Heart left ventricle (tissue), 16 donors: ENCODE measurements at regions not wholly inside any gene's neighbourhood (a gene's known extent, or its start where the extent isn't known, plus 50 kb on each side); places are given as distances from the start of the nearest gene placed in this dataset.
A peak's percentile ranks its signal among the peaks of the same experiment; 100 is the strongest.

Source experiments
- ATAC-seq, 4 donors: fragments of 200-7000 bp; cut with Tn5 transposase; one replicate each; pipeline ENCODE4 v1.9.1; 2020 to 2022; ENCODE audit warnings: moderate library complexity in 4 of 4, mild to moderate bottlenecking in 3 of 4, moderate number of reproducible peaks in 1 of 4
- DNase-seq, 5 donors: peaks; one replicate each; pipeline ENCODE4 v3.0.0-alpha.2; 2020
- H3K27ac ChIP-seq, 12 donors: fragments of 200-600 bp; sonication (generic) in 4 of 12; one replicate each; pipeline versions ENCODE4 v1.5.0 to v1.8.0; 2016 to 2022; ENCODE audit warnings: mild to moderate bottlenecking in 2 of 12
- H3K27me3 ChIP-seq, 9 donors: fragments of 200-600 bp; sonication (generic) in 2 of 9; one replicate each; pipeline versions ENCODE4 v1.5.1 to v1.8.0; 2016 to 2022; ENCODE audit warnings: mild to moderate bottlenecking in 3 of 9
- H3K36me3 ChIP-seq, 9 donors: fragments of 200-600 bp; sonication (generic) in 2 of 9; one replicate each; pipeline versions ENCODE4 v1.5.0 to v1.8.0; 2018 to 2022; ENCODE audit warnings: mild to moderate bottlenecking in 2 of 9
- H3K4me1 ChIP-seq, 12 donors: fragments of 200-600 bp; sonication (generic) in 4 of 12; one replicate each; pipeline versions ENCODE4 v1.5.0 to v1.8.0; 2016 to 2022; ENCODE audit warnings: mild to moderate bottlenecking in 3 of 12
- H3K4me3 ChIP-seq, 12 donors: fragments of 200-600 bp; sonication (generic) in 4 of 12; one replicate each; pipeline versions ENCODE4 v1.5.0 to v1.8.0; 2017 to 2022; ENCODE audit warnings: mild to moderate bottlenecking in 9 of 12, moderate library complexity in 4 of 12
- H3K9me3 ChIP-seq, 12 donors: fragments of 200-600 bp; sonication (generic) in 4 of 12; one replicate each; pipeline versions ENCODE4 v1.5.0 to v1.8.0; 2016 to 2022; ENCODE audit warnings: mild to moderate bottlenecking in 1 of 12
- CTCF ChIP-seq, 12 donors: fragments of 200-600 bp; sonication (generic) in 4 of 12; IDR thresholded peaks; one replicate each; pipeline versions ENCODE4 v1.5.0 to v1.8.0; 2018 to 2022; ENCODE audit warnings: antibody characterized with exemption in 12 of 12, mild to moderate bottlenecking in 5 of 12
- POLR2A ChIP-seq, 2 donors: fragments of 450-650 bp; IDR thresholded peaks; one replicate each; pipeline ENCODE4 v1.6.1; 2017; ENCODE audit warnings: antibody characterized with exemption in 2 of 2, mild to moderate bottlenecking in 2 of 2, moderate library complexity in 2 of 2
- WGBS, 4 donors: extraction: QIAGEN DNeasy Blood & Tissue Kit in 2 of 4; methylation state at CpG; one replicate each; pipeline versions ENCODE4 v1.1.5 to v1.1.7; 2013 to 2018; 5-methylcytosine and 5-hydroxymethylcytosine counted together
- intact Hi-C, 10 donors: fragments of 100-400 bp; cut with DNase I; formaldehyde crosslinking; loops; one replicate each; pipeline versions ENCODE4 v1.11.1 to v1.14.2; 2022
- donor health status: ischemic (EF 13 %, LVEDD 7.1; RV severe dilation, severe dysfunction).
- donor health status: healthy with polysubstance abuse.
- donor health status: DM: no; HTN: yes; CAD: no.
- donor health status: DM: no; HTN: no; CAD: no.
- donor health status: ischemic (EF 25% LVEDD 6.9; RV normal size, moderate dysfunction).
- donor health status: ischemic (EF 25% LVEDD 5.7; RV mildly dilated, moderate dysfunction).
- donor health status: healthy.
- donor health status: DM: yes; HTN: yes; CAD: no.
- donor health status: ischemic (EF 35%, LVEDD 5.7; RV mildly dilated, moderate dysfunction).
- donor health status: nonischemic (EF 11% LVEDD 7.7; RV severe dilation, severe dysfunction).
- donor health status: DM: yes; HTN: yes; CAD: no.
- donor health status: PGD.
- donor health status: ischemic (EF 29% LVEDD 5.4; RV normal size, mild dysfunction).
- donor health status: nonischemic (EF 23%, LVEDD 6.1; RV moderate dilation, normal function).

GRCh38 chr4:187179086-187180058 lies 455.7 kb upstream of the FAT1 start:
- H3K4me1 ChIP-seq, result peaks cover 0 to 9% (median 0%) of the 10 kb centered on the region in 12 donors
- DNase-seq (no peak), ATAC-seq (peak in 1 of 4 donors; percentile 28)
- intact Hi-C loops, result loop anchor here in 2 of 10 donors (5.0 to 10.0 kb wide), 3 partner anchors 235 to 455 kb away; partner anchors contain the start of gene FAT1 (in 1 of the 2)
- TF ChIP-seq POLR2A (IDR thresholded peaks at IDR 0.05) (no peak), CTCF (IDR thresholded peaks at IDR 0.05) (no peak)
- no peaks in the 10 kb centered on the region for H3K27me3 ChIP-seq
- H3K9me3 ChIP-seq, result no peaks in the 10 kb centered on the region
- H3K4me3 ChIP-seq, result no peak overlapping the region
- WGBS, 4 donors, result 46 to 50% (median 48%) methylated on average over 10 of the region's 10 CpGs
- H3K36me3 ChIP-seq, result no peaks in the 10 kb centered on the region
- peak overlapping the region in 4 of 12 donors; percentile 42 to 60 (median 50) for H3K27ac ChIP-seq

- peaks cover 0 to 9% (median 0%) of the 10 kb centered on the region in 12 donors for H3K4me1 ChIP-seq
- intact Hi-C loops, result no loop called here
- H3K9me3 ChIP-seq, result no peaks in the 10 kb centered on the region
- no peaks in the 10 kb centered on the region for H3K36me3 ChIP-seq
- ATAC-seq (no peak), DNase-seq (no peak)
- 48 to 82% (median 80%) methylated on average over 6 of the region's 6 CpGs for WGBS, 4 donors
- no peak overlapping the region for H3K4me3 ChIP-seq
- no peaks in the 10 kb centered on the region for H3K27me3 ChIP-seq
- no peak overlapping the region for H3K27ac ChIP-seq
- TF ChIP-seq CTCF (IDR thresholded peaks at IDR 0.05) (no peak), POLR2A (IDR thresholded peaks at IDR 0.05) (no peak)
Measured at GRCh38 chr4:187181054-187181453, 457.4 kb upstream of the FAT1 start.

- Histone ChIP-seq H3K9me3 (no peaks in the 10 kb centered on the region), H3K36me3 (no peaks in the 10 kb centered on the region), H3K27ac (no peak overlapping the region), H3K4me3 (no peak overlapping the region), H3K4me1 (peaks cover 0 to 6% (median 0%) of the 10 kb centered on the region in 12 donors), H3K27me3 (no peaks in the 10 kb centered on the region)
- 87 to 90% (median 89%) methylated on average over 9 of the region's 9 CpGs for WGBS, 4 donors
- intact Hi-C loops, result no loop called here
- ATAC-seq (no peak), DNase-seq (no peak)
- TF ChIP-seq CTCF (IDR thresholded peaks at IDR 0.05) (no peak), POLR2A (IDR thresholded peaks at IDR 0.05) (no peak)
Measured at GRCh38 chr4:187183346-187183745, 459.7 kb upstream of the FAT1 start.

GRCh38 chr4:187183826-187184225 lies 460.2 kb upstream of the FAT1 start:
- 61 to 77% (median 64%) methylated on average over 2 of the region's 2 CpGs for WGBS, 4 donors
- intact Hi-C loops, result no loop called here

More at GRCh38 chr4:187183826-187184225, 460.2 kb upstream of the FAT1 start:
- H3K4me3 ChIP-seq, result no peak overlapping the region
- no peak for DNase-seq
- no peak for TF ChIP-seq POLR2A (IDR thresholded peaks at IDR 0.05)
- TF ChIP-seq CTCF (IDR thresholded peaks at IDR 0.05), result no peak
- no peaks in the 10 kb centered on the region for H3K9me3 ChIP-seq
- no peaks in the 10 kb centered on the region for H3K27me3 ChIP-seq
- H3K4me1 ChIP-seq, result peaks cover 0 to 4% (median 0%) of the 10 kb centered on the region in 12 donors
- H3K27ac ChIP-seq, result no peak overlapping the region
- no peak for ATAC-seq
- H3K36me3 ChIP-seq, result no peaks in the 10 kb centered on the region
